RWPE2 (cell line): ENCODE measurements at regions not wholly inside any gene's neighbourhood (a gene's known extent, or its start where the extent isn't known, plus 50 kb on each side); places are given as distances from the start of the nearest gene placed in this dataset.

Experiments
- ATAC-seq: fragments of 200-7000 bp; cut with Tn5 transposase; 3 replicates; pipeline ENCODE4 v1.9.1; 2021; ENCODE audit warnings: low read depth
- DNase-seq: peaks from one replicate; pipeline ENCODE4 v3.0.0-alpha.2; 2020; ENCODE audit warnings: low spot score
- H3K27ac ChIP-seq: fragments of 450-650 bp; 2 replicates; pipeline ENCODE4 v1.5.1; 2017; ENCODE audit warnings: mild to moderate bottlenecking; ENCODE audit not compliant: poor library complexity, severe bottlenecking
- H3K27me3 ChIP-seq: fragments of 250-450 bp; sonication (Bioruptor Pico); 2 replicates; pipeline ENCODE4 v1.5.1; 2021; ENCODE audit warnings: mild to moderate bottlenecking, moderate library complexity; ENCODE audit not compliant: insufficient read depth, poor library complexity, severe bottlenecking
- H3K36me3 ChIP-seq: fragments of 250-450 bp; sonication (Bioruptor Pico); 2 replicates; pipeline ENCODE4 v1.5.1; 2020; ENCODE audit warnings: low read depth, mild to moderate bottlenecking, moderate library complexity
- H3K4me1 ChIP-seq: fragments of 250-450 bp; sonication (Bioruptor Pico); 2 replicates; pipeline ENCODE4 v1.5.1; 2021; ENCODE audit warnings: mild to moderate bottlenecking, moderate library complexity; ENCODE audit not compliant: insufficient read depth, poor library complexity, severe bottlenecking
- H3K4me3 ChIP-seq: fragments of 250-450 bp; sonication (Bioruptor Pico); 2 replicates; pipeline ENCODE4 v1.5.1; 2021; ENCODE audit warnings: mild to moderate bottlenecking, moderate library complexity; ENCODE audit not compliant: severe bottlenecking
- H3K9me3 ChIP-seq: fragments of 250-450 bp; sonication (Bioruptor Pico); 2 replicates; pipeline ENCODE4 v1.5.1; 2021; ENCODE audit warnings: mild to moderate bottlenecking, moderate library complexity; ENCODE audit not compliant: severe bottlenecking
- TF ChIP-seq, protein P1 (sequence below): fragments of 450-650 bp; IDR thresholded peaks from one replicate; pipeline ENCODE4 v1.5.1; 2017; ENCODE audit warnings: mild to moderate bottlenecking, moderate library complexity; ENCODE audit not compliant: poor library complexity, severe bottlenecking

DNA sequence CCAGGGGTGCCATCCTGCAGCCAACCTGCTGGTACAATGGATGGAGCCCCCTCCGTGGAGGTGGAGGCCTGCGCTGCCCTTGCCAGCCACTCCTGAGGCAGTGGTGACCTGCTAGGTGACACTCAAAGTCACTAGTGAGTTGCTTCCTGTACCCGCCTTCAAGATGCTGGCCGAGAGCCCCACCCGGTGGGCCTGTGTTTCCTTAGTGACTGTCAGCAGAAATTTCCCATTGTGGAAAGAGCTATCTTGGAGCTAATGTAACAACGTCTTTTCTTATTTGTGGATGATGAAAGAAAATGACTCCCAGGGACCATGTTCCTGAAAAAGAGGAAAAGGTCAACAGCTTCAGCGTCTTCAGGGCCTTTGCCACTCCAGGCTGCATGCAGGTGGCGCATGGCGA lies 117.0 kb upstream of the BOD1 start:
- H3K4me1 ChIP-seq: no peaks in the 10 kb centered on the region
- no peaks in the 10 kb centered on the region for H3K27me3 ChIP-seq
- no peaks in the 10 kb centered on the region for H3K36me3 ChIP-seq
- no peaks in the 10 kb centered on the region for H3K9me3 ChIP-seq
- TF ChIP-seq, protein P1, sequence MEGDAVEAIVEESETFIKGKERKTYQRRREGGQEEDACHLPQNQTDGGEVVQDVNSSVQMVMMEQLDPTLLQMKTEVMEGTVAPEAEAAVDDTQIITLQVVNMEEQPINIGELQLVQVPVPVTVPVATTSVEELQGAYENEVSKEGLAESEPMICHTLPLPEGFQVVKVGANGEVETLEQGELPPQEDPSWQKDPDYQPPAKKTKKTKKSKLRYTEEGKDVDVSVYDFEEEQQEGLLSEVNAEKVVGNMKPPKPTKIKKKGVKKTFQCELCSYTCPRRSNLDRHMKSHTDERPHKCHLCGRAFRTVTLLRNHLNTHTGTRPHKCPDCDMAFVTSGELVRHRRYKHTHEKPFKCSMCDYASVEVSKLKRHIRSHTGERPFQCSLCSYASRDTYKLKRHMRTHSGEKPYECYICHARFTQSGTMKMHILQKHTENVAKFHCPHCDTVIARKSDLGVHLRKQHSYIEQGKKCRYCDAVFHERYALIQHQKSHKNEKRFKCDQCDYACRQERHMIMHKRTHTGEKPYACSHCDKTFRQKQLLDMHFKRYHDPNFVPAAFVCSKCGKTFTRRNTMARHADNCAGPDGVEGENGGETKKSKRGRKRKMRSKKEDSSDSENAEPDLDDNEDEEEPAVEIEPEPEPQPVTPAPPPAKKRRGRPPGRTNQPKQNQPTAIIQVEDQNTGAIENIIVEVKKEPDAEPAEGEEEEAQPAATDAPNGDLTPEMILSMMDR: no peak
- no peak overlapping the region for H3K4me3 ChIP-seq
- DNase-seq (no peak), ATAC-seq (no peak)
- no peak overlapping the region for H3K27ac ChIP-seq

DNA sequence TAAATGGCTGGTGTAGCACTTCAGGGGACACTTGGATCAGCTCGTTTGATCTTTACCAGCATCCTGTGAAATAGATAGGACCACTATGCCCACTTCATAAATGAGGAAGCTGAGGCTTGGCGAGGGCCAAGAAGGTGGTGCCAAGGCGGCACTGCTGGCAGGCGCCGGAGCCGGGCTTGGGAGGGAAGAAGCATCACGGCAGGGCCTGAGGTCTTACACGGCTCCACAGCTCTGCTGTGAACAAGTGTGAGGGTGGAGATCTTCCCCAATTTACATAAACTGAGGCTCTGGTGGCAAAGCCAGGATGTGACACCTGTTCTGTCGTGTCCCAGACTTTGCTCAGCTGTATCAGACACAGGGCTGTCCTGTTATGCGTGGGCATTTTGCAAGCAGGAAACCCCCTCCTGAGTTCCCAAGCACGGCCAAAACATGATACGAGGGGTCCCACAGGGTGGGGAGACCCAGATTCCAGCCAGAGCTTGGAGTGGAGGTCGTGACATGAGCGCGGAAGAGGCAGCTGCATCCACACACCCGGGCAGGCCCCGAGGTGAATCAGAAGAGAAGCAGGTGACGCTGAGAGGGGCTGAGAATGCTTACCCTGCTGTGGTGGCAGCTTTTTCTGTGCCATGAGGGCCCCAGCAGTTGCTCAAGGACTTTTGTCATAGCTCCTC lies 117.5 kb upstream of the BOD1 start:
- no peak for ATAC-seq
- Histone ChIP-seq H3K4me3 (no peak overlapping the region), H3K27me3 (no peaks in the 10 kb centered on the region), H3K36me3 (no peaks in the 10 kb centered on the region), H3K9me3 (no peaks in the 10 kb centered on the region), H3K27ac (no peak overlapping the region), H3K4me1 (no peaks in the 10 kb centered on the region)
- DNase-seq: no peak
- TF ChIP-seq, protein P1: no peak

DNA sequence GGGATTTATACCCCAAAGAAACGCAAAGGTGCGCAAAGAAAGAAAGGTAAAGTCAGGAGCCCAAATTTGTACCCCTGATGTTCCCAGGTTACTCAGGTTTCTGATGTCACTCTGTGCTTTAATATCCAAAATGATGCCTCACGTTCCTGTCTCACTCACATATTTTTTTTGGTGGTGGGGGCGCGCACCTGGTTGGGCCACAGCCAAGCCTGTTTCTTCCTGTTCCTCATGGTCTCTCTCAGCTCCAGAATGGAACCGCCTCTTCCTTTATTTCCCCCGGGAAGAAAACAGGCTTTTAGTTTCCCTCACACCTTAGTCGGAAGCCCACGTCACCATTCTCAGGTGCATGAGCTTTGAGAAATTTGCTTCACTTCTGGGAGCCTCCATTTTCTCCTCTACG lies 118.3 kb upstream of the BOD1 start:
- ATAC-seq (no peak), DNase-seq (no peak)
- TF ChIP-seq, protein P1: no peak
- Histone ChIP-seq H3K9me3 (no peaks in the 10 kb centered on the region), H3K36me3 (no peaks in the 10 kb centered on the region), H3K27me3 (no peaks in the 10 kb centered on the region), H3K4me1 (no peaks in the 10 kb centered on the region), H3K27ac (no peak overlapping the region), H3K4me3 (no peak overlapping the region)

DNA sequence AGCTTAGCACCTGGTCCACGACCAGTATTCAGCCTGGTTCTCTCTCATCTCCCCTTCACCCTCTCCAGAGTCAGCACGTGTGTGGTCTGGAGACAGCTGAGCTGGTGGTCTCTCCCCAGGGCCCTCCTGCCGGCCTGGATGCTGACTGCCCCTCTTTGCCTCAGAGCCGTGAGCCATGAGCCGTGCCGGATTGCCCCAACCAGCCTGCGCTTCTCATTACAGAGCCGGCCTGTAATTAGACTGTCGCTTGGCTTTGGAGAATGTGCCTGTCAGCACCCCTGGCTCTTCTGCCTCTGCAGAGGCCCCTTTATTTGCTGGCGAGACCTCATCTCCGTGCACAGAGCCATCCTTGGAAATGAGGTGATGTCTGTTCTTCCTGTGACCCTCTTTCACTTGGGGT lies 118.7 kb upstream of the BOD1 start:
- Histone ChIP-seq H3K27me3 (no peaks in the 10 kb centered on the region), H3K4me1 (no peaks in the 10 kb centered on the region), H3K27ac (no peak overlapping the region), H3K4me3 (no peak overlapping the region), H3K9me3 (no peaks in the 10 kb centered on the region), H3K36me3 (no peaks in the 10 kb centered on the region)
- DNase-seq (no peak), ATAC-seq (no peak)
- TF ChIP-seq, protein P1: no peak

DNA sequence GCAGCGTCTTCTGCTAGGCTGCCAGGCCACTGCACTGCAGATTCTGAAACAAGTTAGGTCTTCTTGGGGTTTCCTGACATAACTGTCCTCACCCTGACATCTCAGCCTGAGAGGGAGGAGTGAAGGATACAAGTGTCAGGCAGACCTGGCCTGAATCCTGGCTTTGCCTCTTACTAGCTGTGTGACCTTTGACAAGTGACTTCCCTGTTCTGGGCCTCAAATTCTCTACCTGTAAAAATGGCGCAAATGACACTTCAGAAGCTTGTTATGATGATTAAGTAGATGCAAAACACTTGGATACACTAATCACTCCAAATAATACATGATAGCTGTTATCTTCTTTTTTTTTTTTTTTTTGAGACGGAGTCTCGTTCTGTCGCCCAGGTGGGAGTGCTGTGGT lies 119.2 kb upstream of the BOD1 start:
- DNase-seq (no peak), ATAC-seq (no peak)
- no peaks in the 10 kb centered on the region for H3K36me3 ChIP-seq
- H3K27ac ChIP-seq: no peak overlapping the region
- TF ChIP-seq, protein P1: no peak
- H3K27me3 ChIP-seq: no peaks in the 10 kb centered on the region
- H3K4me1 ChIP-seq: no peaks in the 10 kb centered on the region
- no peaks in the 10 kb centered on the region for H3K9me3 ChIP-seq
- H3K4me3 ChIP-seq: no peak overlapping the region
